GM18867 (cell line): ENCODE measurements at regions not wholly inside any gene's neighbourhood (a gene's known extent, or its start where the extent isn't known, plus 50 kb on each side); places are given as distances from the start of the nearest gene placed in this dataset.

Source experiments
- ATAC-seq: cut with Tn5 transposase; IDR thresholded peaks from one replicate; pipeline ENCODE4 v1.9.1; 2021; ENCODE audit warnings: mild to moderate bottlenecking, moderate library complexity; ENCODE audit not compliant: unreplicated experiment

- no peak for ATAC-seq
Measured at GRCh38 chr17:68706356-68706920, 105.3 kb upstream of the FAM20A start.

GRCh38 chr17:68705714-68706076, 104.5 kb upstream of the FAM20A start:
- ATAC-seq: no peak

DNA sequence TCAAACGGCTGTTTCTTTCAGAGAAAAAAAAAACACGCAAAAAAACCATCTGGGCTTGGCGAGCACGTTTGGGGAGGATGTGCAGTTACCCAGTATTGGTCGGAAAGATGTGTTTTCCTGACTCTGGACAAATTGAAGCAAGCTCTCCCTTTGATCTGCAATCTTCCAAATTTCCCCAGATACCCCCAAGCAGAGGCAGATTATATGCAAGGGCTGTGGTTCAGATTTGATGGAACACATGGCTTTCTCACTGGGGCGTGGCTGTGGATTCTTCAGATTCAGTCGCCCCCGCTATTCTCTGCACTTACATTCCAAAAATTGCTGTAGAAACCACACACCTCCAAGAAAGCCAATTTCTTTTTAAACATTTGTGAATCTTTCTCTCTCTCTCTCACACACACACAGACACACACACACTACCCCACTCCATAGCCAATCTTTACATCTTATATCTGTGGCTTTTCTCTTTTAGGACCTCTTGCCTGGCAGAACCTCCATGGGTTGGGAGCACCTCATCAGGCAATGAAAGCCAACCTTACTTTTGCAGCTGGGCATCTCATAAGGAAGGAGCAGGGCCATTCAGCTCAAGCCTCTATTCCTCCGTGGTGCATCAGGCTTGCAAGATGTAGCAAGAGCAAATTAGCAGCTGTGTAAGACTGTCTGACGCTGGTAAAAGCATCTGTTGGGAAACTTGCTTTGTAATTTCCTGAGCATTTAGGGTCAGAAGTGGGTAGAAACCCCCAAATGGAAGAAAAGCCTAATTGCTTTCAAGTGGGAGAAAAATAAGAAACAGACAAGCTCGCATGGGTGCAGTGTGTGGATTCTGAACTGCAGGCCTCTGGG, 103.9 kb upstream of the FAM20A start:
- ATAC-seq: no peak

DNA sequence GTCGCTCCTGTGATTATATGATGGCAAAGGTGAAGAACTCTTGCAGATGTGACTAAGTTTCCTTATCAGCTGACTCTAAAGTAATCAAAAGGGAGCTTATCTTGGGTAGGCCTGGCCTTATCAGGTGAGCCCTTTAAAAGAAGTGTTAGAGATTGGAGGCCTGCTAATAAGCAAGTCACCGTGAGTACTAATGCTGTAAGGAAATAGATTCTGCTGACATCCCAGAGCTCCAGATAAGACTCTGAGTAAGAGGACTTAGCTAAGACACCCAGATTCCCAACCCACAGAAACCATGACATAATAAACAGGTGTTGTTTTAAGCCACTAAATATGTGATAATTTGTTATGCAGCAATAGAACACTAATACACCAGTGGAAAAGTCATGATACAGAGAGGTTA, 99.9 kb upstream of the FAM20A start:
- ATAC-seq: no peak

- ATAC-seq: no peak
Measured at GRCh38 chr17:68700421-68700820, 99.3 kb upstream of the FAM20A start.

DNA sequence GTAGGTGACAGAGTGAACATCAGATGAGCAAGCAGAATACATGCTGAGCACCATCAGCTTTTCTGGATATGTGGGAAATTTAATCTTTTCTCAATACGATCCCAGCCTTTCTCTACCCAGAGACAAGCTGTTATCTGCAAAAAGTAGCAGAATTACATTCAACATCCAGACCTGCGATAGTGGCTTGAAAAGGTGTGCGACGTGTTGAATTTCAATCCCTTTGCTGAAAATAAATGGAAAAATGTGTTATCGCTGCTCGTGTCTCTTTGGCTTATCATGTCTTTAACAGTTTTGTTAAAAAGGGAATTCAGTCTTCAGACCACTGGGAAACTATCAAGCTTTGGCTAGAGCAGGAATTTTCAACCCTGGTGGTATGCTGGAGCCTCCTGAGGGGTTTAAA, 98.8 kb upstream of the FAM20A start:
- ATAC-seq: no peak

GRCh38 chr17:68698746-68699145, 97.6 kb upstream of the FAM20A start:
- no peak for ATAC-seq

DNA sequence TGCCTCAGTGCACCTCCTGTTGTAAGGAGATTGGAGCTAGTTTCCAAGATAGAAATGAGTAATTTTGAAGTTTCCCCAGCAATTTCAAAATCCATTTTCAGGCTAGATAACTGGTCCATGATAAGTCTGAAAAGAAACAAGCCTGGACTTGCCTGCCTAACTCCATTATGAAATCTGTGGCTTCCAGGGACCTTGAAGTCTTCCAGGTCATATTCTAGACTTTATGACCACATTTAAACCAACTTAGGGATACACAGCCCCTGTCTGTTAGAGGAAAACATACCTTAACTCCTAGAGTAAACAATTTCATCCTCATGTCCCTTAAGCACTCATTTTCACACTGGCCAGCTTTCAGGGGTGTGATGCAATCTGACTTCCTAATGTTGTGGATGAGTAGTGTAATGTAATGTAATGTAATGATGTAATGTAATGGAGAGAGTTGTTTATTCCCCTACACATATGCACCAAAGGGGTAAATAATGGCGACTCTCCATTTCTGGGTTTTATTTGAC, 96.7 kb upstream of the FAM20A start:
- no peak for ATAC-seq

DNA sequence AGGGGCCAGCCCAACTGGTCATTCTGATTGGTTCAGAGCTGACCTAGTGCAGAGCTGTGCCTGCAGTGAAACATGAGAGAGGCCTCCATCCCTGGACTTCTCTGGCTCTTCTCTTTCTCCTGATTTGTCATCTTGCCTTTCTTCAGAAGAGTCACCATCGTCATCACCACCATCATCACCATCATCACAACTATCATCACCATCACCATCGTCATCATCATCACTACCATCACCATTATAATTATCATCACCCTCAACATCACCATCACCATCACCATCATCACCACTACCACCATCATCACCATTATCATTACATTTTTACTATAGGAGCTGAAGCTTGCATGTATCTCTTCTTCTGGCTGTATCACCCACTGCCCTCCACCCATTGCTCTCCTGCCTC, 94.5 kb upstream of the FAM20A start:
- no peak for ATAC-seq

- no peak for ATAC-seq
Measured at GRCh38 chr17:68694791-68695485, 93.8 kb upstream of the FAM20A start.

DNA sequence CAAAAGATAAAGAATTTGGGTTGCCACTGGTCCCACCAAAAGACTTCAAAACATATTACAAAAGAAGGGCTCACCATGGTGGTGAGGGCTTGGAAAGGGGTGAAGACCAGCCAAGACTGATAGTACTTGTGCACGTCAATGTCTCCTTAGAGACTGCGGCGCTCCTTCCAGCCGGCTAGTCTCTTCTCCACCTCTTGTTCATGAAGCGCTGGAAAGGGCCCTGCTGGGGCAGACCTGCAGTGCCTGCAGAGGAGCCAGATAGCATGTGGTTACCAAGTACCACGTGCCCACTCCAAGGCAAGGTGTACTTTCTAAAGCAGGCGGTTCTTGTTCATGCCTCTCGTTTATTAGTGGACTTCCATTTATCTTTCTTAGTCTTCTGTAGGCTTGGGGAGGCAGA, 92.7 kb upstream of the FAM20A start:
- ATAC-seq: no peak

DNA sequence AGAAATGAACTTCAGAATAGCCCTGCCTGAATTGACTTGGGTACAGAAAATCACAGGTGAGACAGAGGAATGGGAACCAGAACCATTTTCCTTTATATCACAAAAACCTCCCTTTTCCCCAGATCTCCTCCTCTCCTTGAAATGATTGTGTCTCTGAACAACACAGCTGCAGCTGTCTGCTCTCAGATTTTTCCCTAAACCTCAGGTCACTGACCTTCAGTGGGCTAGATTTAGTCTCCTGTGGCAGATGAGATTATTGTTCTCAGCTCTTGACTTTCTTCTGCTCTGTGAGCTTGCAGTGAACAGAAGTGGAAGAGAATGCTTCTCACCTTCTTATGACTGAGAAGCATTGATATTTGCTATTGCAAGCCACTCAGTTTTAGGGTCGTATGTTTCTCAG, 92.3 kb upstream of the FAM20A start:
- ATAC-seq: no peak

- no peak for ATAC-seq
Measured at GRCh38 chr17:68686108-68686988, 85.2 kb upstream of the FAM20A start.

GRCh38 chr17:68684949-68685357, 83.8 kb upstream of the FAM20A start:
- ATAC-seq: no peak

- ATAC-seq: no peak
Measured at GRCh38 chr17:68682903-68683302, 81.7 kb upstream of the FAM20A start.

GRCh38 chr17:68679882-68680281, 78.7 kb upstream of the FAM20A start:
- no peak for ATAC-seq

DNA sequence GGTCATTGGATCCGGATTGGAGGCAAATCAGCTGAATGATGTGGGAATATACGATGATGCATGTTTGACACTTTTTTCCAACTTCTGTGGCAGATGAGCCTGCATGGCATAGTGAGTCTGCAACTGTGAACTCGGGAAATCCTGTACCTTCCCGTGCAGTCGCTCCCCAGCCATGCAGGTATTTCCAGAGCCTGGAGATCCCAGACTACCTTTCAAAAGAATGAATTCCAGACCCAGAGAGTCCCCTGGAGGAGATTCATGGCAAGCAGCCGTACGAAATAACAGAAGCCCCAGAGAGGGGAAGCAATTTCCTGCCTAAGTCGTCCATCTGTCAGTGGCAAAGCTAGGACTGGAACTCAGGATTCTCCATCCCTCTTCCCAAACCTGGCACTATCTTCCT, 75.7 kb upstream of the FAM20A start:
- ATAC-seq: no peak

GRCh38 chr17:68675723-68676122, 74.6 kb upstream of the FAM20A start:
- no peak for ATAC-seq

GRCh38 chr17:68674029-68674925, 73.1 kb upstream of the FAM20A start:
- ATAC-seq: no peak
